DMS114 treated with DMSO at 0.1 percent for 48 hours (cell line): ENCODE measurements at regions not wholly inside any gene's neighbourhood (a gene's known extent, or its start where the extent isn't known, plus 50 kb on each side); places are given as distances from the start of the nearest gene placed in this dataset.

Experiments
- DNase-seq: peaks from one replicate; lab custom pipeline; 2025; ENCODE audit not compliant: unreplicated experiment; lab: John Stamatoyannopoulos, UW

- DNase-seq, result no peak
Observed at GRCh38 chr6:165090242-165090641, 219.2 kb downstream of the C6orf118 start.

DNA sequence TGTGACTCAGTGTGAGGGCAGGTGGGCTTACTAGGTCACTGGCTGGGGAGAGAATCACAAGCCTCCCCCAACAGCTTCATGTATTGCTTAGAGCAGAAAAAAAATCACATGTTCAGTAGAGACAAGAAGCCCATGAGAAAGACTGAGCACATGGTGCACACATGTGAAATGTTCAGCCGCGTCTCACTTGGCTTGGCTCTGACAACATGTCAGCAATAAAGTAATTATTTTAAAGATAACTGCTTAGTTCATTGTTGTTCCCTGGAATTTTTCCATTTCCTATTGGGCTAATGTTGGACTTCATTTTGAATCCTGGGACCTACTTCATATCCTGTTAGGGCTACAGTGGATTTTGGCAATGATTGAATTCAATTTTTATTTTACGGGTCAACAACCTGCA lies 222.6 kb downstream of the C6orf118 start:
- no peak for DNase-seq

DNA sequence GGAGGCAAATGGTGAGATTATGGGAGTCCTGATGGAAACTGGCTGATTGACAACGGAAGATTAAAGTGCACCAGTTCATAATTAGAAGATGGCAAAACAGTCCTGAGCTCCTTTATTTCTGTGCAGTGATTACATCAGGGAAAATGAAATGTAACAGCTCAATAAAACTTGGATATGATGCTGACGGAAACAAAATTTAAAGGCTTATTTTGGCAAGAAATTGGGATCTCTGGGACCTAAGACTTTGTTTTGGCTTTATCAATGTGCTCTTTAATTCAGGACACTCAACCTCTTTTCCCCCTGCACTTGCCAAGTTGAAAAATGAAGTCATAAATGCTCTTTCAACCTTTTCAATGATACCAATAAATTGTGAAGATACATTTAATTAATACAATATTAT lies 226.8 kb downstream of the C6orf118 start:
- no peak for DNase-seq

DNA sequence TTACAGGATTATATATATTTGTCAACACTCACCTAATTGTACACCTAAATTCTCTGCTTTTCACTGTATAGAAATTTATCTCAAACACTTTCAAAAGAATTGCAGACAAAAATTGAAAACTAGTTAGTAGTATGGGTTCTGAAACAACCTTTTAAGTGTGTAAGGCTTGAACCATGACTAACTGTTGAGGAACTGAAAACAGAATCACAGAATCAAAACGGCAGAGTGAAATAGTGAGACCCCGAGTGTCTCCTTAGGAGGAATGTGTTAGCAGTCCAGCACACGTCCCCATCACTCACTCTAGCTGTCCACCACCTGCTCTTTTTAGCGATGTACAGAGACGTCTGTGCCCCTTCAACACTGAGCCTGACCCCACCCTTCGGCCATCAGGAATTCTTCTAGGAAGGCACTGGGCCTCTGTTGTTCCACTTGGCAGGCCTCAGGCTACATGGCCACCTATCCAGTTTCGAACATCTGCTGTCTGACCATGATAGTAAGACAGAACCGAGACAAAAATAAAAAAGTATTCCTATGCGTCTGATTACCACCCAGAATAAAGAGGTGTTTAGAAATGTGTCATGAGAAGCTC lies 227.4 kb downstream of the C6orf118 start:
- DNase-seq, result no peak

GRCh38 chr6:165077876-165078275 lies 231.5 kb downstream of the C6orf118 start:
- DNase-seq, result no peak

DNA sequence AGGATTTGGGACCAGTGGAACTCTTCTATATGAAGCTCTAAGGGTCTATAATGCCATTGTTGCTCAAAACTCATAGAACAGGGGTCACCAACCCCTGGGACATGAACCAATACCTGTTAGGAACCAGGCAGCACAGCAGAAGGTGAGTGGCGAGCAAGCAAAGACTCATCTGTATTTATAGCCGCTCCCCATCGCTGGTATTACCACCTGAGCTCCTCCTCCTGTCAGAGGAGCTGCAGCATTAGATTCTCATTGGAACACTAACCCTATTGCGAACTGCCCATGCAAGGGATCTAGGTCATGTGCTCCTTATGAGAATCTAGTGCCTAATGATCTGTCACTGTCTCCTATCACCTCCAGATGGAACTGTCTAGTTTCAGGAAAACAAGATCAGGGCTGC lies 237.5 kb downstream of the C6orf118 start:
- no peak for DNase-seq

- no peak for DNase-seq
Observed at GRCh38 chr6:165060720-165061119, 248.7 kb downstream of the C6orf118 start.

- DNase-seq, result no peak
Observed at GRCh38 chr6:165059032-165059431, 250.4 kb downstream of the C6orf118 start.

- DNase-seq, result no peak
Observed at GRCh38 chr6:165056292-165056691, 253.1 kb downstream of the C6orf118 start.

- DNase-seq, result no peak
Observed at GRCh38 chr6:165055231-165055630, 254.2 kb downstream of the C6orf118 start.

DNA sequence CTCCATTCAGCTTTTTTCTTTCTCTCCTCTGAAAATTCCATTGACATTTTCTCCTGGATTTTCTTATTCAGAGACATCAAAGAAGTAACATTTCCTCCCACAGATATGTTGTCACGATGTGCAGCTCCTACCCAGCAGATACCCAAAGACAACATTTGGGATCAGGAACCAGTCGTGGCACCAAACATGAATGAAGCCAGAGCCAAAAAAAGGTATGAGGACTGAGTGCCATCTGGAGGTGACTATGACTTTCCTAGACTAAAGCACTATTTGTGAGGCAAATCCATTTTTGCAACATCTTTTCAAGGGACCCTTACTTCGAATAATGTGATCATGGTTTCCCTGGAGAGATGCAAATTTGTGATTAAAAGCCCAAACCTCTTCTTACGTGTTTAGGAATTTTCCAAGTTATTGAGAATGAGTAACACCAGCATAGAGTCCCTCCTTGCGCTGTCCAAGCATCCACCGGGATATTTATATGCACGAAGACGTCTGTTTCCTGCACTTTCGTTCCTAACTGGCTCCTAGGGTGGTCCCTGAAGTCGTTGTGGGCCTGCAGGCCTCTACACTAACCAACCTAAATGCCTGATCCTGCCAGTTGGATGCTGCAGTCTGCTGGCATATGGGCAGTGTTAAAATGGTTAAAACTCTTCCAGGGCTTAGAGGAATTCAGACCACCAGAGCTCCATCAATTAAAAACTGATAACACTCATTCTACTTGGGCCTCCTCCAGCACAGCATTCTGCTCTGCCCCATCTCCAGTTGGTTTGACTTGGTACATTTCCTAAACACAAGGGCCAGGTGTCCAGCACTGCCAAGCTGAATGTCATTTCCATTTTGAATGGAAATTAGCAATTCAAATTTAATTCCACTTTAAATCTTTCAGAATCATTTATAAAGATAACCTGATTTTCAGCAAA lies 256.6 kb downstream of the C6orf118 start:
- no peak for DNase-seq

- no peak for DNase-seq
Observed at GRCh38 chr6:165049362-165049761, 260.0 kb downstream of the C6orf118 start.

- DNase-seq, result no peak
Observed at GRCh38 chr6:165047952-165048351, 261.5 kb downstream of the C6orf118 start.

DNA sequence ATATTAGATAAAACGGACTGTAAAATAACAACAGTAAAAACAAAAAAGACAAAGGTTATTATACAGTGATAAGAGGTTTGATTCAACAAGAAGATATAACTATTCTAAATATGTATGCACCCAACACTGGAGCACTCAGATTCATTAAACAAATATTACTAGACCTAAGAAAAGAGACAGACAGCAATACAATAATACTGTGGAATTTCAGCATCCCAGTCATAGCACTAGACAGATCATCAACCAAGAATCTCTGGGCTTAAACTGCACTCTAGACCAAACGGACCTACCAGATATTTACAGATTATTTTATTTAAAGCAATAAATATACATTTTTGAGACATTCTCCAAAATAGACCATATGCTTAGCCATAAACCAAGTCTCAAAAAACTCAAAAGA lies 263.8 kb downstream of the C6orf118 start:
- DNase-seq, result no peak

DNA sequence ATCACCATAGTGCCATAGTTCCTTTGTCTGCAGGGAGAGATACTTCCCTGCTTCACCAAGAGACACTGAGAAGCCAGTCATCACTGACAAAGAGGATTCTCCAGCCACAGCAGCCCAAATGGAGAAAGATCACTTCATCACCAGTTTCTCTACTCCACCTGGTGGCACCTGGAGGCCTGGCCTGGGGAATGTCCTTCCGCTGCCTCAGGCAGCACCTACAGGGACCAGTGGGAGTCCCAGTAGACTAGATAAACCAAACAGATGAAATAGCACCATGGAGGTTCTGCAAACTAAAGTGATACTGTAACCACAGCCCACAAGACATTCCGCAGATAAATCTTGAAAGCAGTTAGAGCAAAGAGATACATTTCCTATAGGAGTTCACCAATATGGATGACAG lies 266.5 kb downstream of the C6orf118 start:
- no peak for DNase-seq

DNA sequence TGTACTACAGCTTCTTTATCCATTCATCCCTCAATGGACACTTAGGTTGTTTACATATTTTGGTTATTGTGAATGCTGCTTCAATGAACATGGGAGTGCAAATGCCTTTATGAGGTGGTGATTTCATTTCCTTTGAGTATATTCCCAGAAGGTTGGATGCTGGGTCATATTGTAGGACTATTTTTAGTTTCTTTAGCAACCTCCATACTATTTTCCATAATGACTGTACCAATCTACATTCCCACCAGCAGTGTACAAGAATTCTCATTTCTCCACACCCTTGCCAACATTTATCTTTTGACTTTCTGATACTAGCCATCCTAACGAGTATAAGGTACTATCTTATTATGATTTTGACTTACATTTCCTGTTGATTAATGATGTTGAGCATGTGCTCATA lies 269.0 kb downstream of the C6orf118 start:
- no peak for DNase-seq

DNA sequence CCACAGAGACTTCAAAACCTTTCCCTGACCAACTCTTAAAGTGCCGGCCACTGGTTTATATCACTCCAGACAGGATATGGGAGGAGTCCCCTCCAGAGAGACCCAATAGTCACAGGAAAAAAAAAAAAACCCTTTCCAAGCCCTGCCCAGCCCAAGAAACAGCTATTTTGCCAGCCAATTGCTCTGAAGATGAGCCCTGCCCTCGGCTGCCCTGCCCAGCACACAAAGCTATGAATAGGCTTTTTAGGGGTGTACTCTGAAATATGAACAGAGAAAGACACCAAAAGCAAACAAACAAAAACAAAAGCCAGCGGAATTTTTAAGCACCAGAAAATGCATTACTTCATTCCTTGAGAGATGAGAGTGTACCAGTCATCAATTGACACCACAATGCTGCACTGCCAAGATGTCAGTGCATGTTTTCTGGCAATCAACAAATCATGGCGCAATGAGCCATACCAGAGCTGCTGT lies 275.1 kb downstream of the C6orf118 start:
- no peak for DNase-seq

DNA sequence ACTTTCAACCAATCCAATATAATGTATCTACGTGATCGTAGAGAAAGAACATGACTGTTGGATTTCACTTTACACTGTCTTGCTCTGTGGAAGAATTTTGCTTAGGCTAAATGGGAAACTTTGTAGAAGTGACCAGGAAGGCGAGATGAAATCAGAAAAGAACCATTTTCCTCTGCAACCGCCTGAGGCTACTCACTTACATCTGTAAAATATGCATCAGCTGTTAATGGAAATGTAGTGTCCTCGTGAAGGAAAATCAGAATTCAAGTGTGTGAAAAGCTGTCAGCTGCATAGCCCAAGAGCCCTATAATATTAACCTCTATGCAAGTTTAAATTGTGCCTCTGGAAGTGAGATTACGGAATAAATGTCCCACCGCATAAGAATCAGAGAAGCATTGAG lies 277.9 kb downstream of the C6orf118 start:
- DNase-seq, result no peak

DNA sequence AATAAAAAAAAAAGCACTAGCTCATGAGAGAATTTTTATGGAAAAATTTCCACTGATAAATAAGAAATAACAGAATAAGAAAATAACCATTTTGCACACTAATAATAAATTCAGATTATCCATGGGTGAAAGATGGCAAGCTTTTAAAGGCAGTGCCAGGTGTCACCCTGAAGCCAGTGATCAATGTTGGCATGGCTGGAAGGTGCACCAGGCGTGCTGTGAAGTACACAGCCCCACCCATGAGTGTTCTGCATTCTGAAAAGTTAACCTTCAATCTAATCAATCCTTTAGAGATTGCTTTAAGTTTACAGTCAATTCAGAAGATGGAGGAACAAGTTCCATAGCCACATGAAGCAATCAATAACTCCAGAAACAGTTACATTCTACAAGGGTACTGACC lies 284.4 kb downstream of the C6orf118 start:
- DNase-seq, result no peak

- DNase-seq, result no peak
Observed at GRCh38 chr6:165019681-165020080, 289.7 kb downstream of the C6orf118 start.

GRCh38 chr6:165015676-165016075 lies 293.7 kb downstream of the C6orf118 start:
- no peak for DNase-seq

GRCh38 chr6:165013701-165014100 lies 295.7 kb downstream of the C6orf118 start:
- DNase-seq, result no peak
